Hepatocyte (in vitro differentiated cells): ENCODE measurements at regions not wholly inside any gene's neighbourhood (a gene's known extent, or its start where the extent isn't known, plus 50 kb on each side); places are given as distances from the start of the nearest gene placed in this dataset.

ENCODE experiments used
- DNase-seq: peaks from one replicate; pipeline ENCODE4 v3.0.0-alpha.2; 2016; ENCODE audit warnings: low spot score
- H2AFZ ChIP-seq: fragments of 200-600 bp; sonication (generic); 2 replicates; pipeline ENCODE4 v1.6.0; 2016; ENCODE audit warnings: antibody characterized with exemption, mild to moderate bottlenecking
- H3K27ac ChIP-seq: fragments of 200-600 bp; sonication (generic); 2 replicates; pipeline ENCODE4 v1.5.1; 2016; ENCODE audit warnings: mild to moderate bottlenecking
- H3K27me3 ChIP-seq: fragments of 200-600 bp; sonication (generic); 2 replicates; pipeline ENCODE4 v1.6.1; 2016
- H3K36me3 ChIP-seq: fragments of 200-600 bp; sonication (generic); replicated peaks from 2 replicates; pipeline ENCODE4 v1.5.1; 2016; ENCODE audit warnings: low read depth; ENCODE audit not compliant: insufficient read depth
- H3K4me1 ChIP-seq: fragments of 200-600 bp; sonication (generic); 2 replicates; pipeline ENCODE4 v1.5.1; 2016; ENCODE audit warnings: mild to moderate bottlenecking, moderate library complexity; ENCODE audit not compliant: insufficient read depth
- H3K4me2 ChIP-seq: fragments of 200-600 bp; sonication (generic); 2 replicates; pipeline ENCODE4 v1.6.0; 2016
- H3K4me3 ChIP-seq: fragments of 200-600 bp; sonication (generic); 2 replicates; pipeline ENCODE4 v1.5.1; 2016; ENCODE audit warnings: mild to moderate bottlenecking
- H3K79me2 ChIP-seq: fragments of 200-600 bp; sonication (generic); 2 replicates; pipeline ENCODE4 v1.6.0; 2017; ENCODE audit warnings: mild to moderate bottlenecking
- H3K9me2 ChIP-seq: fragments of 200-600 bp; sonication (generic); replicated peaks from 2 replicates; pipeline ENCODE4 v1.6.0; 2017; ENCODE audit warnings: mild to moderate bottlenecking; ENCODE audit not compliant: insufficient read depth
- H3K9me3 ChIP-seq: fragments of 200-600 bp; sonication (generic); 2 replicates; pipeline ENCODE4 v1.5.1; 2016; ENCODE audit warnings: low read depth, mild to moderate bottlenecking
- H4K20me1 ChIP-seq: fragments of 200-600 bp; sonication (generic); 2 replicates; pipeline ENCODE4 v1.6.0; 2016; ENCODE audit warnings: mild to moderate bottlenecking; ENCODE audit not compliant: insufficient read depth, poor library complexity, severe bottlenecking
- EZH2 ChIP-seq: fragments of 200-600 bp; sonication (generic); IDR thresholded peaks from 2 replicates; pipeline ENCODE4 v1.6.1; 2016; ENCODE audit warnings: antibody characterized with exemption, mild to moderate bottlenecking, borderline replicate concordance
- EZH2phosphoT487 ChIP-seq: fragments of 200-600 bp; sonication (generic); IDR thresholded peaks from one replicate; pipeline ENCODE4 v1.6.1; 2018; ENCODE audit warnings: antibody characterized with exemption, mild to moderate bottlenecking, low read depth, moderate library complexity; ENCODE audit not compliant: unreplicated experiment, severe bottlenecking
- WGBS: methylation state at CpG from one replicate; pipeline ENCODE4 v1.1.6; 2016; ENCODE audit warnings: low lambda C conversion rate; ENCODE audit errors: missing lambda C conversion rate; 5-methylcytosine and 5-hydroxymethylcytosine counted together
- TF ChIP-seq, protein P1 (sequence below): fragments of 200-600 bp; sonication (generic); IDR thresholded peaks from 2 replicates; pipeline ENCODE4 v1.5.1; 2016; ENCODE audit warnings: antibody characterized with exemption, mild to moderate bottlenecking; ENCODE audit not compliant: poor library complexity

DNA sequence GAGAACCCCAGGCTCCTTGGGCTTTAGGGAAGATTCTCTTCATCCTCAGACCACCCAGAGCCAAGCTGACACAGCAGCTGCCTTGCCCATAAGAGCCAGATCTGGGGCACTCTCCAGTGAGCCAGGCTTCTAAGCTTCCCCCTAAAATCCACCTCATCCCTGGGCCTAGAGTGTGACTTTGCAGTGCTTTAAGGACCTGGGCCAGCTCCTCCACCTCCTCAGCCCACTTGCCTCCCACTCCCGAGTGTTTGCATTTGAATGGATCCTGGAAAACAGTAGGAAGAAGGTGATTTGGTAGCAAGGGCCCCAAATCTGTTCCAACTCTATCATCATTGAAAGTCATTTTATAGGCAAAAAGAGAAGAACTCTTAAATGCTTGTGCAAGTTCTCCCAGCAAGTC, 108.7 kb upstream of the UBL3 start:
- no peak for DNase-seq
- Histone ChIP-seq H2AFZ (no peak overlapping the region), H4K20me1 (no peaks in the 10 kb centered on the region), H3K4me2 (no peak overlapping the region), H3K27ac (no peak overlapping the region), H3K9me3 (no peaks in the 10 kb centered on the region), H3K79me2 (no peaks in the 10 kb centered on the region), H3K9me2 (no peaks in the 10 kb centered on the region), H3K27me3 (no peaks in the 10 kb centered on the region), H3K4me1 (no peaks in the 10 kb centered on the region), H3K4me3 (no peak overlapping the region), H3K36me3 (no peaks in the 10 kb centered on the region)
- TF ChIP-seq, protein P1, sequence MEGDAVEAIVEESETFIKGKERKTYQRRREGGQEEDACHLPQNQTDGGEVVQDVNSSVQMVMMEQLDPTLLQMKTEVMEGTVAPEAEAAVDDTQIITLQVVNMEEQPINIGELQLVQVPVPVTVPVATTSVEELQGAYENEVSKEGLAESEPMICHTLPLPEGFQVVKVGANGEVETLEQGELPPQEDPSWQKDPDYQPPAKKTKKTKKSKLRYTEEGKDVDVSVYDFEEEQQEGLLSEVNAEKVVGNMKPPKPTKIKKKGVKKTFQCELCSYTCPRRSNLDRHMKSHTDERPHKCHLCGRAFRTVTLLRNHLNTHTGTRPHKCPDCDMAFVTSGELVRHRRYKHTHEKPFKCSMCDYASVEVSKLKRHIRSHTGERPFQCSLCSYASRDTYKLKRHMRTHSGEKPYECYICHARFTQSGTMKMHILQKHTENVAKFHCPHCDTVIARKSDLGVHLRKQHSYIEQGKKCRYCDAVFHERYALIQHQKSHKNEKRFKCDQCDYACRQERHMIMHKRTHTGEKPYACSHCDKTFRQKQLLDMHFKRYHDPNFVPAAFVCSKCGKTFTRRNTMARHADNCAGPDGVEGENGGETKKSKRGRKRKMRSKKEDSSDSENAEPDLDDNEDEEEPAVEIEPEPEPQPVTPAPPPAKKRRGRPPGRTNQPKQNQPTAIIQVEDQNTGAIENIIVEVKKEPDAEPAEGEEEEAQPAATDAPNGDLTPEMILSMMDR: no peak
- TF ChIP-seq EZH2 (no peak), EZH2phosphoT487 (no peak)
- WGBS: 57% methylated on average over 1 of the region's 1 CpG

DNA sequence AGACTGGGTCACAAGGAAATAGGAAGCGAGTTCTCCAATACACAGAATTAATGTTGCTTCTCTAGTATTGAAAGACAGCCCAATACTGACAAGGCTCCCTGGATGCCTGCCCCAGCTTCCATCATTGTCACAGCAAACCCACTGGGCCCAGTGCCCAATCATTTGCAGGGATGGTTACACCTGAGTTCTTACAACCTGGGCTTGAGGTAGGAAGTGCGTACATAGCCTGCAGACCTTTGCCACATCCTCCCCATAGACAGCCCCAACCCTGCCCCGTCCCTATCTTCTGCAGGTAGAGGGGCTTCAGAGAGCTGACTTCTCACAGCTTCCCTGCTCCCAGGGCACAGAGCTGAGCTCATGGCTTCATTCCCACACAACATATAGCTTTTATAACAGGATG, 108.1 kb upstream of the UBL3 start:
- TF ChIP-seq, protein P1: no peak
- no peak for TF ChIP-seq EZH2phosphoT487
- TF ChIP-seq EZH2: no peak
- no peaks in the 10 kb centered on the region for H3K4me1 ChIP-seq
- H3K9me3 ChIP-seq: no peaks in the 10 kb centered on the region
- H3K9me2 ChIP-seq: no peaks in the 10 kb centered on the region
- H4K20me1 ChIP-seq: no peaks in the 10 kb centered on the region
- no peak overlapping the region for H3K4me2 ChIP-seq
- no peaks in the 10 kb centered on the region for H3K27me3 ChIP-seq
- no peaks in the 10 kb centered on the region for H3K36me3 ChIP-seq
- no peak for DNase-seq
- no peak overlapping the region for H3K27ac ChIP-seq
- no peaks in the 10 kb centered on the region for H3K79me2 ChIP-seq
- 96% methylated on average over 3 of the region's 3 CpGs for WGBS
- H3K4me3 ChIP-seq: no peak overlapping the region
- no peak overlapping the region for H2AFZ ChIP-seq

DNA sequence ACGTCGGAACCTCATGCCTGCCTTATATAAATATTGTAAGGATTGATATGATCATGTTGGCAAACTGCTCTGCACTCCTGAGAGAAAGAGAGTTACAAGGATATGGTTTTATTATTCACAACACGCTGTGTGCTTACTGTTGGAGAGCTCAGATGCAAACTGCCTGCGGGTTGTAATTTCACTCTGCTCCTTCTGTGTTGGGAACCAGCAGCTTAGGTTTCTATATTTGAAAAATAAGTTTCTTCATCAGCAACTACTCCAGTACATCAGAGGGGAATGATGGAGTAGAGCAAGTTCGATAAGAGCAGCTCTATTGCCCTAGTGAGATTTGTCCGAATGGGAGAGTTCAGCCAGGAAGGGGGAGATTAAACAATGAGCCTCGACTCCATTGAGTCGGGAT, 106.9 kb upstream of the UBL3 start:
- DNase-seq: no peak
- H2AFZ ChIP-seq: no peak overlapping the region
- H3K27ac ChIP-seq: no peak overlapping the region
- H3K9me2 ChIP-seq: no peaks in the 10 kb centered on the region
- no peaks in the 10 kb centered on the region for H4K20me1 ChIP-seq
- H3K9me3 ChIP-seq: no peaks in the 10 kb centered on the region
- no peak overlapping the region for H3K4me2 ChIP-seq
- H3K79me2 ChIP-seq: no peaks in the 10 kb centered on the region
- no peak overlapping the region for H3K4me3 ChIP-seq
- no peaks in the 10 kb centered on the region for H3K36me3 ChIP-seq
- 41% methylated on average over 8 of the region's 8 CpGs for WGBS
- no peaks in the 10 kb centered on the region for H3K27me3 ChIP-seq
- TF ChIP-seq EZH2phosphoT487 (no peak), EZH2 (no peak)
- TF ChIP-seq, protein P1: no peak
- H3K4me1 ChIP-seq: no peaks in the 10 kb centered on the region

DNA sequence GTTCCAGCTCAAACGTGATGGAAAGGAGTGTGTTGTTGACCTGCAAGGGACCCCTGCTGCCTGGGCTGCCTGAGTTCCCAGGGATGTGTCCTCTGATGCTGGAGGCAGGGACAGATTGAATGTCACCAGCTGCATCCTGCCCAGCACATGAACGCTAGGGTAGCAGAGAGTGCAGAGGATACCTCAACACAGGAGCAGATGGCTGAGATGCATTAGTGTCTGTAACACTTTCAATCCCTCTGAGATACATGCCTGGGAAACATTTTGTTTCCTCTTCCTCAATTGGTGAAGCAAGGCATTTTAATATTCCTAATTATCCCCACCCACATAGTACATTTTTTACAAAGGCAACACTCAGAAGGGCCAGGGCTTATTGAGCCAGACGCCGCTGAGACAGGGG, 106.4 kb upstream of the UBL3 start:
- no peaks in the 10 kb centered on the region for H3K9me3 ChIP-seq
- H3K4me1 ChIP-seq: no peaks in the 10 kb centered on the region
- no peaks in the 10 kb centered on the region for H3K27me3 ChIP-seq
- no peak overlapping the region for H3K27ac ChIP-seq
- no peak overlapping the region for H3K4me3 ChIP-seq
- no peak overlapping the region for H2AFZ ChIP-seq
- no peaks in the 10 kb centered on the region for H3K79me2 ChIP-seq
- TF ChIP-seq, protein P1: no peak
- TF ChIP-seq EZH2phosphoT487 (no peak), EZH2 (no peak)
- DNase-seq: no peak
- H3K4me2 ChIP-seq: no peak overlapping the region
- no peaks in the 10 kb centered on the region for H3K36me3 ChIP-seq
- H4K20me1 ChIP-seq: no peaks in the 10 kb centered on the region
- H3K9me2 ChIP-seq: no peaks in the 10 kb centered on the region
- WGBS: 45% methylated on average over 4 of the region's 4 CpGs
